ENCODE measurements at regions not wholly inside any gene's neighbourhood (a gene's known extent, or its start where the extent isn't known, plus 50 kb on each side); places are given as distances from the start of the nearest gene placed in this dataset.

DNA sequence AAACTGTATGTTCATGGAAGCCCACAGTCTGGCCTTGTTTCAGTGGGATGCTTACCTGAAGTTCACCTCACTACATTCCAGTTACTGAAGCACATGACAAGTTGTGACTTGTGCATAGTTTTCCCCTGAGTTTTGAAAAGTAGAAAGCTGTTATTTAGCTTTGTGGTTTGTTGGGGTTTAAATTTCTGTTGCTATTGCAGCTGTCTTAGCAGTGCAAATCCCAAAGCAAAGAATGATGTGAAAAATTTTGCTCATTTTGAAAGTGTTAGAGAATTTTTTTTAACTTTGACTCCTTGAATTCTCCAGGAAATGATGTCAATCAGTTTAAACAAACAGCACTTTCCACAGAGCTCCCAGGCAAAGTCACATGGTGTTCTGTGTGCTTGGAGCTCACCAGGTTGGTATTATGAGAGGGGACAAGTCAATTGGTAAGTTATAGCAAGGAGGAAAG is 268.4 kb downstream of the ADGRG6 start:
- H3K4me1 ChIP-seq (ENCODE audit: insufficient read depth, low read length, poor library complexity, severe bottlenecking) = no peaks in the 10 kb centered on the region

DNA sequence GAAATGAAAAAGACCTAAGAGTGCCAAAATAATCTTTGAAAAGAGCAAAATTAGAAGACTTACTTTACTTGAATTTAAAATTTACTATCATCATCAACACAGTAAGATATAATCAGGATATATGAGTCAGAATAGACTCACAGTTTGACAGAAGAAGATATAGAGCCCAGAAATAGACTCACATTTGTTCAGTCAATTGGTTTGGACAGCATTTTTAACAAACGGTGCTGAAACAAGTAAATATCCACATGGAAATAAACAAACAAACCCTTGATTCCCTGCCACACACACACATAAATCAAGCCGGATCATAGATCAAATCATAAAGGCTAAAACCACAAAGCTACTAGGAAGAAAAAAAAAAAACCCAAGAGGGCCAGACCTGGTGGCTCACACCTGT is 291.1 kb downstream of the ADGRG6 start:
- Histone ChIP-seq H3K27ac (ENCODE audit: low read depth, low read length, poor library complexity, severe bottlenecking) (no peak overlapping the region), H4K20me1 (ENCODE audit: insufficient read depth, low read length) (no peaks in the 10 kb centered on the region), H3K79me2 (ENCODE audit: insufficient read depth, low read depth, low read length) (no peaks in the 10 kb centered on the region), H3K4me3 (ENCODE audit: low read depth, low read length, poor library complexity, severe bottlenecking) (no peak overlapping the region), H2AFZ (ENCODE audit: low read length) (no peak overlapping the region), H3K9me2 (ENCODE audit: insufficient read depth, low read length) (no peaks in the 10 kb centered on the region), H3K4me2 (ENCODE audit: low read length) (no peak overlapping the region), H3K4me1 (ENCODE audit: insufficient read depth, low read length, poor library complexity, severe bottlenecking) (no peaks in the 10 kb centered on the region), H3K9me3 (ENCODE audit: low read length) (no peaks in the 10 kb centered on the region), H3K36me3 (ENCODE audit: insufficient read depth, low read length) (no peaks in the 10 kb centered on the region)
- CTCF ChIA-PET (ENCODE audit: unreplicated experiment) = no interaction called here
- no peak for DNase-seq (ENCODE audit: low spot score)
- POLR2A ChIA-PET = no interaction called here
- TF ChIP-seq, protein P1, sequence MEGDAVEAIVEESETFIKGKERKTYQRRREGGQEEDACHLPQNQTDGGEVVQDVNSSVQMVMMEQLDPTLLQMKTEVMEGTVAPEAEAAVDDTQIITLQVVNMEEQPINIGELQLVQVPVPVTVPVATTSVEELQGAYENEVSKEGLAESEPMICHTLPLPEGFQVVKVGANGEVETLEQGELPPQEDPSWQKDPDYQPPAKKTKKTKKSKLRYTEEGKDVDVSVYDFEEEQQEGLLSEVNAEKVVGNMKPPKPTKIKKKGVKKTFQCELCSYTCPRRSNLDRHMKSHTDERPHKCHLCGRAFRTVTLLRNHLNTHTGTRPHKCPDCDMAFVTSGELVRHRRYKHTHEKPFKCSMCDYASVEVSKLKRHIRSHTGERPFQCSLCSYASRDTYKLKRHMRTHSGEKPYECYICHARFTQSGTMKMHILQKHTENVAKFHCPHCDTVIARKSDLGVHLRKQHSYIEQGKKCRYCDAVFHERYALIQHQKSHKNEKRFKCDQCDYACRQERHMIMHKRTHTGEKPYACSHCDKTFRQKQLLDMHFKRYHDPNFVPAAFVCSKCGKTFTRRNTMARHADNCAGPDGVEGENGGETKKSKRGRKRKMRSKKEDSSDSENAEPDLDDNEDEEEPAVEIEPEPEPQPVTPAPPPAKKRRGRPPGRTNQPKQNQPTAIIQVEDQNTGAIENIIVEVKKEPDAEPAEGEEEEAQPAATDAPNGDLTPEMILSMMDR (conservative IDR thresholded peaks at IDR 0.05; ENCODE audit: low read length) = no peak
- TF ChIP-seq EZH2phosphoT487 (IDR thresholded peaks at IDR 0.05; ENCODE audit: borderline replicate concordance, low read depth, low read length) = no peak
- intact Hi-C loops (cut with micrococcal nuclease; ENCODE audit: unreplicated experiment) = no loop called here
- no TSS peak for BruUV-seq (replicated peaks)

More for the DNA sequence above, 268.4 kb downstream of the ADGRG6 start:
- no peak for TF ChIP-seq EZH2phosphoT487 (IDR thresholded peaks at IDR 0.05; ENCODE audit: borderline replicate concordance, low read depth, low read length)
- Histone ChIP-seq H3K9me3 (ENCODE audit: low read length) (no peaks in the 10 kb centered on the region), H3K79me2 (ENCODE audit: insufficient read depth, low read depth, low read length) (no peaks in the 10 kb centered on the region), H2AFZ (ENCODE audit: low read length) (no peak overlapping the region), H3K9me2 (ENCODE audit: insufficient read depth, low read length) (no peaks in the 10 kb centered on the region), H3K27ac (ENCODE audit: low read depth, low read length, poor library complexity, severe bottlenecking) (no peak overlapping the region), H3K36me3 (ENCODE audit: insufficient read depth, low read length) (no peaks in the 10 kb centered on the region), H4K20me1 (ENCODE audit: insufficient read depth, low read length) (no peaks in the 10 kb centered on the region), H3K4me2 (ENCODE audit: low read length) (no peak overlapping the region), H3K4me3 (ENCODE audit: low read depth, low read length, poor library complexity, severe bottlenecking) (no peak overlapping the region)
- CTCF ChIA-PET (ENCODE audit: unreplicated experiment) = no interaction called here
- no peak for DNase-seq (ENCODE audit: low spot score)
- intact Hi-C loops (cut with micrococcal nuclease; ENCODE audit: unreplicated experiment) = no loop called here
- POLR2A ChIA-PET = no interaction called here
- no TSS peak for BruUV-seq (replicated peaks)

DNA sequence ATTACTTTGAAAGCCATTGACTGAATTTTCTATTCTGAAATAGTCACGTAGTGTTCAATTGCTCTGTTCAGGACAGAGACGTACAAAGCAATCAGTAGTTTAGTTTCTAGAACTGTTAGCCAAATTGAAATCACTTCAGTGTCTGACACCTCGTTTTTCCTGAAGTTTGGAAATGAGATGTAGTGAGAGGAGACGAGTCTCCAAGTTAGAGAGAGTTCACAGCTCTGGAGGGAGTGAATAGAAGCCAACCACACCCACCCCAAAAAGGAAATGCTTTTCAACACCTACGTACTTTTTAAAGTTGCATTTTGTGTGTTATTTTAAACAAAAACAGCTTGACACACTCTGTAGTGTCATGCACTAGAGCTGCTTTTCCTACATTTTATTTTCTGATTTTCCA is 296.0 kb downstream of the ADGRG6 start:
- intact Hi-C loops (cut with micrococcal nuclease; ENCODE audit: unreplicated experiment) = no loop called here
- H3K36me3 ChIP-seq (ENCODE audit: insufficient read depth, low read length) = no peaks in the 10 kb centered on the region
- no peak overlapping the region for H3K4me2 ChIP-seq (ENCODE audit: low read length)
- TF ChIP-seq, protein P1 (conservative IDR thresholded peaks at IDR 0.05; ENCODE audit: low read length) = no peak
- TF ChIP-seq EZH2phosphoT487 (IDR thresholded peaks at IDR 0.05; ENCODE audit: borderline replicate concordance, low read depth, low read length) = no peak
- BruUV-seq (replicated peaks) = no TSS peak
- no peak overlapping the region for H3K4me3 ChIP-seq (ENCODE audit: low read depth, low read length, poor library complexity, severe bottlenecking)
- no peak overlapping the region for H2AFZ ChIP-seq (ENCODE audit: low read length)
- no peaks in the 10 kb centered on the region for H3K9me2 ChIP-seq (ENCODE audit: insufficient read depth, low read length)
- H3K79me2 ChIP-seq (ENCODE audit: insufficient read depth, low read depth, low read length) = no peaks in the 10 kb centered on the region
- H3K9me3 ChIP-seq (ENCODE audit: low read length) = no peaks in the 10 kb centered on the region
- H3K27ac ChIP-seq (ENCODE audit: low read depth, low read length, poor library complexity, severe bottlenecking) = no peak overlapping the region
- H3K4me1 ChIP-seq (ENCODE audit: insufficient read depth, low read length, poor library complexity, severe bottlenecking) = no peaks in the 10 kb centered on the region
- H4K20me1 ChIP-seq (ENCODE audit: insufficient read depth, low read length) = no peaks in the 10 kb centered on the region
- CTCF ChIA-PET (ENCODE audit: unreplicated experiment) = no interaction called here
- DNase-seq (ENCODE audit: low spot score) = no peak
- POLR2A ChIA-PET = no interaction called here
